CD14-positive monocyte (primary cell): ENCODE measurements at regions not wholly inside any gene's neighbourhood (a gene's known extent, or its start where the extent isn't known, plus 50 kb on each side); places are given as distances from the start of the nearest gene placed in this dataset.

Source experiments
- DNase-seq, 3 donors: peaks; one replicate each; pipeline ENCODE4 v3.0.0-alpha.2; 2011 to 2022
- H2AFZ ChIP-seq: 2 replicates; pipeline ENCODE4 v1.6.0; 2012; ENCODE audit warnings: mild to moderate bottlenecking, low read depth, low read length, inconsistent platforms; ENCODE audit not compliant: insufficient read depth, poor library complexity, severe bottlenecking
- H3K27ac ChIP-seq, 2 donors: 1 replicate in 1 of 2; 2 replicates in 1 of 2; pipeline ENCODE4 v1.5.1; 2012 to 2013; ENCODE audit warnings: low read length in 2 of 2, control low read depth in 1 of 2, inconsistent platforms in 1 of 2, low read depth in 1 of 2, mild to moderate bottlenecking in 1 of 2
- H3K27me3 ChIP-seq, 2 donors: one replicate each; pipeline versions ENCODE4 v1.6.0 to v1.6.1; 2011 to 2013; ENCODE audit warnings: low read length in 2 of 2; ENCODE audit not compliant: control insufficient read depth in 2 of 2, insufficient read depth in 2 of 2
- H3K36me3 ChIP-seq, 2 donors: replicated peaks in 1 of 2; 1 replicate in 1 of 2; 2 replicates in 1 of 2; pipeline versions ENCODE4 v1.5.1 to v1.6.1; 2012 to 2013; ENCODE audit warnings: low read length in 2 of 2, control low read depth in 1 of 2, inconsistent platforms in 1 of 2, mild to moderate bottlenecking in 1 of 2; ENCODE audit not compliant: insufficient read depth in 2 of 2, control insufficient read depth in 1 of 2
- H3K4me1 ChIP-seq, 2 donors: 1 replicate in 1 of 2; 2 replicates in 1 of 2; pipeline versions ENCODE4 v1.5.1 to v1.6.1; 2012 to 2013; ENCODE audit warnings: low read length in 2 of 2, control low read depth in 1 of 2, inconsistent platforms in 1 of 2, mild to moderate bottlenecking in 1 of 2, moderate library complexity in 1 of 2; ENCODE audit not compliant: insufficient read depth in 2 of 2, control insufficient read depth in 1 of 2
- H3K4me2 ChIP-seq: replicated peaks from 2 replicates; pipeline ENCODE3; 2012; ENCODE audit warnings: low read length, moderate library complexity, mild to moderate bottlenecking; ENCODE audit not compliant: poor library complexity, severe bottlenecking; ENCODE audit errors: extremely low read depth
- H3K4me3 ChIP-seq, 3 experiments: fragments of 200-600 bp in 1 of 3; sonication (generic) in 1 of 3; replicated peaks in 1 of 3; 1 replicate in 2 of 3; 2 replicates in 1 of 3; pipeline ENCODE4 v1.5.1; 2011 to 2013; ENCODE audit warnings: low read length in 3 of 3, mild to moderate bottlenecking in 3 of 3, control low read depth in 2 of 3, low read depth in 2 of 3, inconsistent platforms in 1 of 3, moderate library complexity in 1 of 3
- H3K79me2 ChIP-seq: 2 replicates; pipeline ENCODE4 v1.6.0; 2012; ENCODE audit warnings: mild to moderate bottlenecking, control low read depth, inconsistent platforms, low read length, moderate library complexity; ENCODE audit not compliant: insufficient read depth
- H3K9ac ChIP-seq: 2 replicates; pipeline ENCODE4 v1.6.0; 2017; ENCODE audit warnings: low read length, mild to moderate bottlenecking; ENCODE audit not compliant: insufficient read depth, poor library complexity, severe bottlenecking
- H3K9me3 ChIP-seq, 2 donors: replicated peaks in 1 of 2; 1 replicate in 1 of 2; 2 replicates in 1 of 2; pipeline versions ENCODE4 v1.5.1 to v1.6.1; 2012 to 2013; ENCODE audit warnings: low read length in 2 of 2, control low read depth in 1 of 2; ENCODE audit not compliant: control insufficient read depth in 1 of 2, insufficient read depth in 1 of 2
- H4K20me1 ChIP-seq: 2 replicates; pipeline ENCODE4 v1.6.0; 2012; ENCODE audit warnings: mild to moderate bottlenecking, low read length, control low read depth, moderate library complexity; ENCODE audit not compliant: insufficient read depth
- H3K27ac Mint-ChIP-seq, 7 donors: one replicate each; pipeline ENCODE4 v1.8.0; 2020; ENCODE audit warnings: mild to moderate bottlenecking in 7 of 7, mixed read lengths in 7 of 7, moderate library complexity in 6 of 7, inconsistent platforms in 2 of 7
- H3K27me3 Mint-ChIP-seq, 3 donors: one replicate each; pipeline ENCODE4 v1.8.0; 2021 to 2022; ENCODE audit warnings: low read depth in 3 of 3, mild to moderate bottlenecking in 3 of 3, mixed read lengths in 3 of 3, moderate library complexity in 3 of 3, inconsistent platforms in 1 of 3
- H3K36me3 Mint-ChIP-seq, 2 donors: one replicate each; pipeline ENCODE4 v1.8.0; 2020; ENCODE audit warnings: mixed read lengths in 2 of 2, inconsistent platforms in 1 of 2, mild to moderate bottlenecking in 1 of 2
- H3K4me1 Mint-ChIP-seq: one replicate; pipeline ENCODE4 v1.8.0; 2020; ENCODE audit warnings: mild to moderate bottlenecking, mixed read lengths
- H3K4me3 Mint-ChIP-seq, 2 donors: one replicate each; pipeline ENCODE4 v1.8.0; 2020; ENCODE audit warnings: mild to moderate bottlenecking in 2 of 2, mixed read lengths in 2 of 2, moderate library complexity in 1 of 2
- H3K9me3 Mint-ChIP-seq, 7 donors: one replicate each; pipeline ENCODE4 v1.8.0; 2020 to 2022; ENCODE audit warnings: mixed read lengths in 7 of 7, mild to moderate bottlenecking in 6 of 7, moderate library complexity in 6 of 7, inconsistent platforms in 2 of 7
- CTCF ChIP-seq: fragments of 200-600 bp; IDR thresholded peaks from one replicate; pipeline ENCODE4 v1.8.0; 2022; ENCODE audit warnings: antibody characterized with exemption, mild to moderate bottlenecking
- WGBS: methylation state at CpG from one replicate; pipeline ENCODE4 v1.1.5; 2013; ENCODE audit warnings: missing lambda C conversion rate; ENCODE audit not compliant: insufficient coverage; 5-methylcytosine and 5-hydroxymethylcytosine counted together
- intact Hi-C, 2 donors: fragments of 100-400 bp; cut with micrococcal nuclease; formaldehyde crosslinking; loops; one replicate each; pipeline versions ENCODE4 v1.15.0 to v1.15.1; 2023

- no peaks in the 10 kb centered on the region for H3K9me3 ChIP-seq
- H3K79me2 ChIP-seq: no peaks in the 10 kb centered on the region
- TF ChIP-seq CTCF: no peak
- H3K4me1 ChIP-seq: no peaks in the 10 kb centered on the region
- no peak for DNase-seq
- H2AFZ ChIP-seq: no peak overlapping the region
- peaks cover 0 to 3% (median 0%) of the 10 kb centered on the region in 7 donors for H3K9me3 Mint-ChIP-seq
- no peak overlapping the region for H3K9ac ChIP-seq
- WGBS: no CpG with 5 or more reads among the region's 2 CpGs
- no peaks in the 10 kb centered on the region for H3K27me3 ChIP-seq
- no peak overlapping the region for H3K4me3 ChIP-seq
- H3K36me3 ChIP-seq: no peaks in the 10 kb centered on the region
- H3K4me3 Mint-ChIP-seq: no peak overlapping the region
- H3K27ac ChIP-seq: no peak overlapping the region
- H3K27me3 Mint-ChIP-seq: peaks cover 0 to 4% (median 2%) of the 10 kb centered on the region in 3 donors
- no peak overlapping the region for H3K4me2 ChIP-seq
- no peaks in the 10 kb centered on the region for H4K20me1 ChIP-seq
- intact Hi-C loops: no loop called here
- H3K27ac Mint-ChIP-seq: no peak overlapping the region
- H3K36me3 Mint-ChIP-seq: no peaks in the 10 kb centered on the region
- no peaks in the 10 kb centered on the region for H3K4me1 Mint-ChIP-seq
Observed at GRCh38 chr18:3332376-3332775, 70.4 kb downstream of the MYL12B start.

DNA sequence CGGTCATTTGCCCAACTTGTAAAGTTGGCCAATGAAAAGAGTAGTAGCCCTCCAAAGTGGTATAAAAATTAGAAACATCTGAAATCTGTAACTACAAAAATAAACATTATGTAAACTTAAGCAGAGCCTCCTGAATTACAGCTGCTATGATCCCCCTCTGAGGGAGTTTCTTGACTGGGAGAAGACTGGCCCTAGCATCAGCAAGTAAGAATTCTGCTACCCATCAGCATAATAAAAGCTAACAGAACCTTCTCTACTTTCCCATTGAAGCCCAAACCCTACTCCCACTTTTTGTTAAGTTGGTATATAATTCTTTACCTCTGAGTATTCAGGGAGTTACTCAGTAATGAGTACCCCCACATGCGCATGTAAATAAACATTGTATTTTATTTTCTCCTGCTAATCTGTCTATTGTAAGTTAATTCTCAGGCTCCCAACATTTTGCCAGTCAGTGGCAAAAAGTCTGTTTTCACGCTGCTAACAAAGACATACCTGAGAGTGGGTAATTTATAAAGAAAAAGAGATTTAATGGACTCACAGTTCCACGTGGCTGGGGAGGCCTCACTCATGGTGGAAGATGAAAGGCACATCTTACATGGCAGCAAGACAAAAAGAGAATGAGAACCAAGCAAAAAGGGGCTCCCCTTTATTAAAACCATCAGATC is 71.3 kb downstream of the MYL12B start:
- H2AFZ ChIP-seq: no peak overlapping the region
- no peak overlapping the region for H3K4me3 Mint-ChIP-seq

More for the DNA sequence above, 71.3 kb downstream of the MYL12B start:
- TF ChIP-seq CTCF: no peak
- intact Hi-C loops: no loop called here
- Histone ChIP-seq H3K4me1 (no peaks in the 10 kb centered on the region), H3K27ac (no peak overlapping the region), H3K9ac (no peak overlapping the region), H3K9me3 (no peaks in the 10 kb centered on the region), H3K4me3 (no peak overlapping the region), H4K20me1 (no peaks in the 10 kb centered on the region), H3K4me2 (no peak overlapping the region), H3K27me3 (no peaks in the 10 kb centered on the region), H3K79me2 (no peaks in the 10 kb centered on the region), H3K36me3 (no peaks in the 10 kb centered on the region)
- DNase-seq: no peak
- no peak overlapping the region for H3K27ac Mint-ChIP-seq
- H3K4me1 Mint-ChIP-seq: no peaks in the 10 kb centered on the region
- no peaks in the 10 kb centered on the region for H3K36me3 Mint-ChIP-seq
- peaks cover 0 to 3% (median 0%) of the 10 kb centered on the region in 7 donors for H3K9me3 Mint-ChIP-seq
- peaks cover 0 to 4% (median 2%) of the 10 kb centered on the region in 3 donors for H3K27me3 Mint-ChIP-seq
- WGBS: no CpG with 5 or more reads among the region's 4 CpGs
